Fibroblast of skin of right quadriceps (primary cell): ENCODE measurements at regions not wholly inside any gene's neighbourhood (a gene's known extent, or its start where the extent isn't known, plus 50 kb on each side); places are given as distances from the start of the nearest gene placed in this dataset.

Source experiments
- DNase-seq: peaks from one replicate; pipeline ENCODE4 v3.0.0-alpha.2; 2013

- no peak for DNase-seq
Observed at GRCh38 chr4:108359986-108360681, 191.4 kb upstream of the LEF1 start.

- DNase-seq, result no peak
Observed at GRCh38 chr4:108359130-108359985, 190.6 kb upstream of the LEF1 start.

GRCh38 chr4:108355902-108356535 lies 187.3 kb upstream of the LEF1 start:
- DNase-seq, result peak; percentile 13

- no peak for DNase-seq
Observed at GRCh38 chr4:108355186-108355901, 186.6 kb upstream of the LEF1 start.

- peak; percentile 33 for DNase-seq
Observed at GRCh38 chr4:108352664-108353308, 184.1 kb upstream of the LEF1 start.

- peak; percentile 36 for DNase-seq
Observed at GRCh38 chr4:108351791-108352190, 183.1 kb upstream of the LEF1 start.

- no peak for DNase-seq
Observed at GRCh38 chr4:108350332-108350731, 181.6 kb upstream of the LEF1 start.

- DNase-seq, result peak; percentile 39
Observed at GRCh38 chr4:108346818-108347210, 178.1 kb upstream of the LEF1 start.

- peak; percentile 82 for DNase-seq
Observed at GRCh38 chr4:108345862-108346817, 177.4 kb upstream of the LEF1 start.

GRCh38 chr4:108342325-108342970 lies 173.7 kb upstream of the LEF1 start:
- no peak for DNase-seq

GRCh38 chr4:108337923-108338322 lies 169.2 kb upstream of the LEF1 start:
- DNase-seq, result peak; percentile 45

- DNase-seq, result peak; percentile 76
Observed at GRCh38 chr4:108336076-108336475, 167.3 kb upstream of the LEF1 start.

GRCh38 chr4:108335081-108335480 lies 166.3 kb upstream of the LEF1 start:
- no peak for DNase-seq

- no peak for DNase-seq
Observed at GRCh38 chr4:108334031-108334430, 165.3 kb upstream of the LEF1 start.

GRCh38 chr4:108333353-108333942 lies 164.7 kb upstream of the LEF1 start:
- no peak for DNase-seq

GRCh38 chr4:108331905-108332632 lies 163.3 kb upstream of the LEF1 start:
- no peak for DNase-seq

GRCh38 chr4:108328383-108328732 lies 159.6 kb upstream of the LEF1 start:
- DNase-seq, result no peak

GRCh38 chr4:108327642-108328382 lies 159.1 kb upstream of the LEF1 start:
- DNase-seq, result no peak

GRCh38 chr4:108325561-108325960 lies 156.8 kb upstream of the LEF1 start:
- no peak for DNase-seq
